ENCODE measurements at regions not wholly inside any gene's neighbourhood (a gene's known extent, or its start where the extent isn't known, plus 50 kb on each side); places are given as distances from the start of the nearest gene placed in this dataset.

DNA sequence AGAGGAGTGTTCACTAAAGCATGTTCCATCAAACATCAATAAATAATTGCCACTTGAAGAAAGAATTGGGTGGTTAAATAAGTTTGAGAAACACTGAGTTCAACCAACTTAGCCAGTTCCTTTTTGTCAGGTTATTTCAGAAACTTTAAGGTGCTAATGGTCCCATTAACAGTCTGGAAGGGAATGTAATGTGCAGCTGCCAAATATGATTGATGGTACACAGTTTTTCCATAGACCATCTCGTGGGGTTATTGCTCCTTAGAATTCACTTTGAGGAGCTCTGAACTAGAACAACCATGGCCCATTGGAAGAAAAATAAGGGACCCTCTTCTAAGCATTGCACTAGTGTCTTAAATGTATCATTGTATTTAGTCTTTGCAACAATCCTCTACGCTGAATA lies 185.8 kb upstream of the NR2F2 start:
- H3K36me3 ChIP-seq (ENCODE audit: control insufficient read depth in 2 of 4, insufficient read depth in 4 of 4, low read length in 3 of 4): no peaks in the 10 kb centered on the region
- DNase-seq (ENCODE audit: low read depth in 1 of 2, low spot score in 2 of 2) (no peak), FAIRE-seq (no peak)
- no peak overlapping the region for H3K4me2 ChIP-seq (ENCODE audit: insufficient read depth in 1 of 2, low read depth in 2 of 2, low read length in 2 of 2)
- H3K4me3 ChIP-seq (ENCODE audit: extremely low read depth in 1 of 4, insufficient read depth in 2 of 4, low read depth in 3 of 4, low read length in 4 of 4): no peak overlapping the region
- no peak overlapping the region for H3K9ac ChIP-seq (replicated peaks in 1 of 4; ENCODE audit: extremely low read depth in 1 of 4, low read depth in 3 of 4, low read length in 3 of 4)
- no peaks in the 10 kb centered on the region; a peak in 1 of 7 replicates for H3K4me1 ChIP-seq (replicated peaks in 1 of 4; ENCODE audit: control insufficient read depth in 3 of 4, insufficient read depth in 4 of 4, low read length in 3 of 4)
- H2AK5ac ChIP-seq (ENCODE audit: low read depth, low read length): no peak overlapping the region
- H3K23me2 ChIP-seq (ENCODE audit: low read depth, low read length): no peaks in the 10 kb centered on the region
- no peak overlapping the region for H2BK12ac ChIP-seq (ENCODE audit: low read depth, low read length)
- CTCF ChIA-PET (ENCODE audit: partially characterized antibody): interaction anchor here (1.3 to 1.4 kb wide), 2 partner anchors 11 to 27 kb away, joined by 3 read pairs; no protein-coding TSS in a partner anchor
- H3K27me3 ChIP-seq (replicated peaks in 1 of 4; ENCODE audit: control insufficient read depth in 3 of 4, extremely low read depth in 1 of 4, insufficient read depth in 3 of 4, low read length in 3 of 4): no peaks in the 10 kb centered on the region
- no peak overlapping the region for H2BK120ac ChIP-seq (replicated peaks; ENCODE audit: low read depth, low read length)
- no peak overlapping the region for H4K5ac ChIP-seq (ENCODE audit: insufficient read length, low read depth, low read length)
- H4K91ac ChIP-seq (replicated peaks; ENCODE audit: insufficient read length, low read length): no peak overlapping the region
- no peak overlapping the region for H3K56ac ChIP-seq (replicated peaks; ENCODE audit: insufficient read length, low read depth, low read length)
- no peak overlapping the region for H2BK15ac ChIP-seq (ENCODE audit: low read length)
- no peak overlapping the region for H3K23ac ChIP-seq (ENCODE audit: insufficient read length)
- H2BK20ac ChIP-seq (ENCODE audit: low read length): no peak overlapping the region
- H2BK5ac ChIP-seq (ENCODE audit: low read depth, low read length): no peak overlapping the region
- H4K20me1 ChIP-seq (replicated peaks in 1 of 2; ENCODE audit: control insufficient read depth in 1 of 2, insufficient read depth in 2 of 2, low read length in 2 of 2): no peaks in the 10 kb centered on the region
- 71% methylated on average over 2 of the region's 2 CpGs; no CpG with 5 or more reads in 1 of the 2 experiments for WGBS, 2 experiments (ENCODE audit: extremely low coverage in 1 of 2, insufficient coverage in 1 of 2, insufficient read length in 1 of 2, insufficient replicate concordance in 2 of 2, low coverage in 1 of 2, low lambda C conversion rate in 2 of 2, missing lambda C conversion rate in 1 of 2)
- H3K79me2 ChIP-seq (ENCODE audit: control insufficient read depth in 1 of 2, insufficient read depth in 2 of 2, low read length in 2 of 2): no peaks in the 10 kb centered on the region
- H3K27ac ChIP-seq (ENCODE audit: low read depth, low read length): no peak overlapping the region
- H3K9me3 ChIP-seq (ENCODE audit: insufficient read depth in 2 of 2, low read depth in 1 of 2, low read length in 1 of 2): no peaks in the 10 kb centered on the region
- H2AFZ ChIP-seq (ENCODE audit: low read length): no peak overlapping the region
- no peak overlapping the region for H3K4ac ChIP-seq (replicated peaks; ENCODE audit: insufficient read length, low read depth, low read length)
- H3K79me1 ChIP-seq (ENCODE audit: low read depth, low read length): no peaks in the 10 kb centered on the region
- H4K8ac ChIP-seq (ENCODE audit: extremely low read depth, insufficient read depth, low read length): no peak overlapping the region
- H3K14ac ChIP-seq (ENCODE audit: insufficient read length): no peak overlapping the region
- POLR2A ChIA-PET (ENCODE audit: partially characterized antibody): no interaction called here
- H3K18ac ChIP-seq (ENCODE audit: extremely low read depth, low read length): no peak overlapping the region
- TF ChIP-seq GTF2F1 (IDR thresholded peaks at IDR 0.05; ENCODE audit: borderline replicate concordance, low read depth, low read length) (no peak), SP4 (IDR thresholded peaks at IDR 0.05; ENCODE audit: low read length) (no peak), RBBP5 (IDR thresholded peaks at IDR 0.05; ENCODE audit: borderline replicate concordance, low read depth, low read length) (no peak)

Data from H1 (cell line).